Skeletal muscle tissue (tissue), 3 donors: ENCODE measurements at regions not wholly inside any gene's neighbourhood (a gene's known extent, or its start where the extent isn't known, plus 50 kb on each side); places are given as distances from the start of the nearest gene placed in this dataset.

Source experiments
- H3K27ac ChIP-seq: one replicate; pipeline ENCODE4 v1.7.0; 2013; ENCODE audit warnings: mild to moderate bottlenecking, low read depth, low read length, inconsistent platforms
- H3K27me3 ChIP-seq, 3 donors: one replicate each; pipeline ENCODE4 v1.7.0; 2013; ENCODE audit warnings: low read length in 3 of 3; ENCODE audit not compliant: control insufficient read depth in 3 of 3, insufficient read depth in 3 of 3
- H3K36me3 ChIP-seq, 3 donors: one replicate each; pipeline ENCODE4 v1.7.0; 2013; ENCODE audit warnings: low read length in 3 of 3; ENCODE audit not compliant: control insufficient read depth in 3 of 3, insufficient read depth in 3 of 3
- H3K4me1 ChIP-seq, 3 donors: one replicate each; pipeline ENCODE4 v1.7.0; 2013; ENCODE audit warnings: low read length in 3 of 3, mild to moderate bottlenecking in 3 of 3; ENCODE audit not compliant: control insufficient read depth in 3 of 3, insufficient read depth in 3 of 3
- H3K4me3 ChIP-seq, 3 donors: one replicate each; pipeline ENCODE4 v1.7.0; 2013; ENCODE audit warnings: low read length in 3 of 3
- H3K9ac ChIP-seq, 3 donors: one replicate each; pipeline ENCODE4 v1.7.0; 2013; ENCODE audit warnings: low read length in 3 of 3, mild to moderate bottlenecking in 3 of 3, moderate library complexity in 2 of 3, low read depth in 1 of 3
- H3K9me3 ChIP-seq, 3 donors: one replicate each; pipeline ENCODE4 v1.7.0; 2013; ENCODE audit warnings: low read length in 3 of 3; ENCODE audit not compliant: control insufficient read depth in 3 of 3
- donor health status: Osteomylitis.

GRCh38 chr3:25940935-25941334, 151.0 kb downstream of the OXSM start:
- Histone ChIP-seq H3K27me3 (no peaks in the 10 kb centered on the region), H3K27ac (no peak overlapping the region), H3K9me3 (no peaks in the 10 kb centered on the region), H3K4me3 (no peak overlapping the region), H3K36me3 (no peaks in the 10 kb centered on the region), H3K4me1 (no peaks in the 10 kb centered on the region), H3K9ac (no peak overlapping the region)

- Histone ChIP-seq H3K4me3 (no peak overlapping the region), H3K9ac (no peak overlapping the region), H3K4me1 (no peaks in the 10 kb centered on the region)
Measured at GRCh38 chr3:25944329-25944728, 154.4 kb downstream of the OXSM start.

GRCh38 chr3:25945366-25945765, 155.5 kb downstream of the OXSM start:
- Histone ChIP-seq H3K4me3 (no peak overlapping the region), H3K9me3 (no peaks in the 10 kb centered on the region), H3K27me3 (no peaks in the 10 kb centered on the region), H3K36me3 (no peaks in the 10 kb centered on the region), H3K4me1 (no peaks in the 10 kb centered on the region), H3K9ac (no peak overlapping the region), H3K27ac (no peak overlapping the region)

More at GRCh38 chr3:25944329-25944728, 154.4 kb downstream of the OXSM start:
- Histone ChIP-seq H3K27ac (no peak overlapping the region), H3K27me3 (no peaks in the 10 kb centered on the region), H3K9me3 (no peaks in the 10 kb centered on the region), H3K36me3 (no peaks in the 10 kb centered on the region)

- Histone ChIP-seq H3K9ac (no peak overlapping the region), H3K4me1 (no peaks in the 10 kb centered on the region), H3K27me3 (no peaks in the 10 kb centered on the region), H3K9me3 (no peaks in the 10 kb centered on the region), H3K36me3 (no peaks in the 10 kb centered on the region), H3K27ac (no peak overlapping the region), H3K4me3 (no peak overlapping the region)
Measured at GRCh38 chr3:25945836-25946235, 155.9 kb downstream of the OXSM start.

- Histone ChIP-seq H3K9me3 (no peaks in the 10 kb centered on the region), H3K4me1 (no peaks in the 10 kb centered on the region), H3K36me3 (no peaks in the 10 kb centered on the region), H3K9ac (no peak overlapping the region), H3K27ac (no peak overlapping the region), H3K4me3 (no peak overlapping the region), H3K27me3 (no peaks in the 10 kb centered on the region)
Measured at GRCh38 chr3:25952133-25952532, 162.2 kb downstream of the OXSM start.

GRCh38 chr3:25957026-25957425, 167.1 kb downstream of the OXSM start:
- Histone ChIP-seq H3K9me3 (no peaks in the 10 kb centered on the region), H3K36me3 (no peaks in the 10 kb centered on the region)

GRCh38 chr3:25960776-25961175, 170.9 kb downstream of the OXSM start:
- no peaks in the 10 kb centered on the region for H3K27me3 ChIP-seq
- no peaks in the 10 kb centered on the region for H3K4me1 ChIP-seq
- H3K36me3 ChIP-seq: no peaks in the 10 kb centered on the region
- H3K27ac ChIP-seq: no peak overlapping the region
- no peaks in the 10 kb centered on the region for H3K9me3 ChIP-seq
- H3K9ac ChIP-seq: no peak overlapping the region
- H3K4me3 ChIP-seq: no peak overlapping the region

More at GRCh38 chr3:25957026-25957425, 167.1 kb downstream of the OXSM start:
- H3K4me3 ChIP-seq: no peak overlapping the region
- H3K27me3 ChIP-seq: no peaks in the 10 kb centered on the region
- no peaks in the 10 kb centered on the region for H3K4me1 ChIP-seq
- H3K9ac ChIP-seq: no peak overlapping the region
- no peak overlapping the region for H3K27ac ChIP-seq

- H3K27ac ChIP-seq: no peak overlapping the region
- H3K4me1 ChIP-seq: no peaks in the 10 kb centered on the region
- H3K9me3 ChIP-seq: no peaks in the 10 kb centered on the region
- no peak overlapping the region for H3K9ac ChIP-seq
- no peak overlapping the region for H3K4me3 ChIP-seq
- no peaks in the 10 kb centered on the region for H3K27me3 ChIP-seq
- no peaks in the 10 kb centered on the region for H3K36me3 ChIP-seq
Measured at GRCh38 chr3:25962255-25962654, 172.4 kb downstream of the OXSM start.

- H3K27ac ChIP-seq: no peak overlapping the region
- H3K36me3 ChIP-seq: no peaks in the 10 kb centered on the region
- no peaks in the 10 kb centered on the region for H3K4me1 ChIP-seq
- no peaks in the 10 kb centered on the region for H3K9me3 ChIP-seq
- no peaks in the 10 kb centered on the region for H3K27me3 ChIP-seq
- H3K9ac ChIP-seq: no peak overlapping the region
- no peak overlapping the region for H3K4me3 ChIP-seq
Measured at GRCh38 chr3:25964141-25964540, 174.3 kb downstream of the OXSM start.

GRCh38 chr3:25967385-25967784, 177.5 kb downstream of the OXSM start:
- no peaks in the 10 kb centered on the region for H3K27me3 ChIP-seq
- no peak overlapping the region for H3K4me3 ChIP-seq
- no peaks in the 10 kb centered on the region for H3K36me3 ChIP-seq
- H3K9ac ChIP-seq: no peak overlapping the region
- no peaks in the 10 kb centered on the region for H3K4me1 ChIP-seq
- H3K9me3 ChIP-seq: no peaks in the 10 kb centered on the region
- no peak overlapping the region for H3K27ac ChIP-seq

- no peak overlapping the region for H3K4me3 ChIP-seq
- no peaks in the 10 kb centered on the region for H3K36me3 ChIP-seq
- H3K4me1 ChIP-seq: no peaks in the 10 kb centered on the region
- H3K27ac ChIP-seq: no peak overlapping the region
- no peak overlapping the region for H3K9ac ChIP-seq
- H3K27me3 ChIP-seq: no peaks in the 10 kb centered on the region
- H3K9me3 ChIP-seq: no peaks in the 10 kb centered on the region
Measured at GRCh38 chr3:25971736-25972135, 181.8 kb downstream of the OXSM start.
